Loucy (cell line): ENCODE measurements at regions not wholly inside any gene's neighbourhood (a gene's known extent, or its start where the extent isn't known, plus 50 kb on each side); places are given as distances from the start of the nearest gene placed in this dataset.

Source experiments
- EZH2phosphoT487 ChIP-seq: fragments of 200-600 bp; IDR thresholded peaks from 2 replicates; pipeline ENCODE4 v1.6.1; 2018; ENCODE audit warnings: antibody characterized with exemption, mild to moderate bottlenecking, moderate library complexity, borderline replicate concordance
- TF ChIP-seq, protein P1 (sequence below): fragments of 200-600 bp; sonication (generic); conservative IDR thresholded peaks from 2 replicates; pipeline ENCODE4 v1.5.1; 2014; ENCODE audit warnings: mild to moderate bottlenecking, antibody characterized with exemption, low read length

DNA sequence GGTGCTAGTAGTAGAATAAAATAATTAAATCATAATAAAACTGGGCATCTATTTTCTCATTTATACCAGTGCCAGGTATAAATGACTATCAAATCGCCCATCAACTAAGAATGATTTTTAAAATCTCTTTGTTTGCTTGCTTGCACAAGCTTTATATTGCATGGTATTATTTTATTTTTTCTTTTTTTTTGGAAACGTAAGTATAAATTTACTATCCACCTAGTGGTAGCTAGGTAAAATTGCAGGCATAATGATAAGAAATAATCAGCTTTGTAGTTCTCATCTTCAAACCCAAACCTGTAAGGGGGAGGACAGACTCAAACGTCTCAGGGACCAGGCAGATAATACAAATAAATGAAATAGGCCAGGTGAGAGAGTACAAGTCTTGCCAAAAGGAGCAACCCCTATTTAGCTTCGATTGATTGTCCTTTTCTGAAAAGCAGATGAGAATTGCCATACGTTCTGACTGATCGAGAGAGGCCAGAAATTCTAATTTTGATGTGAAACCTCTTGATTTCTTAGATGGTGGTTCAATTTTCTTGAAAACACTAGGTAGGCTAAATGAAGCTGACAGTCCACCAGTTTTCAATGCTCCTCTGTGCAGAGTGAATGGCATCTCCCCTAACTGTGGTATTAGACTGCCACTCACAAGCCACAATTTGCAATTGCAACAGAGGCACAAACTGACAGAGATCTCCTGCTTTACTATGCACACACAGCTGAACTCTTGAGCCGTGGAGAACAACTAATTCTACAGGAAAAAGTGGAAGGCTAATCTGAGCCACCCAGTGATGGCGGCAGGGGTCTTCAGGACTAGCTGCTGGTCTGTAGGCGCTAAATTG, 189.3 kb downstream of the DACT1 start:
- TF ChIP-seq, protein P1, sequence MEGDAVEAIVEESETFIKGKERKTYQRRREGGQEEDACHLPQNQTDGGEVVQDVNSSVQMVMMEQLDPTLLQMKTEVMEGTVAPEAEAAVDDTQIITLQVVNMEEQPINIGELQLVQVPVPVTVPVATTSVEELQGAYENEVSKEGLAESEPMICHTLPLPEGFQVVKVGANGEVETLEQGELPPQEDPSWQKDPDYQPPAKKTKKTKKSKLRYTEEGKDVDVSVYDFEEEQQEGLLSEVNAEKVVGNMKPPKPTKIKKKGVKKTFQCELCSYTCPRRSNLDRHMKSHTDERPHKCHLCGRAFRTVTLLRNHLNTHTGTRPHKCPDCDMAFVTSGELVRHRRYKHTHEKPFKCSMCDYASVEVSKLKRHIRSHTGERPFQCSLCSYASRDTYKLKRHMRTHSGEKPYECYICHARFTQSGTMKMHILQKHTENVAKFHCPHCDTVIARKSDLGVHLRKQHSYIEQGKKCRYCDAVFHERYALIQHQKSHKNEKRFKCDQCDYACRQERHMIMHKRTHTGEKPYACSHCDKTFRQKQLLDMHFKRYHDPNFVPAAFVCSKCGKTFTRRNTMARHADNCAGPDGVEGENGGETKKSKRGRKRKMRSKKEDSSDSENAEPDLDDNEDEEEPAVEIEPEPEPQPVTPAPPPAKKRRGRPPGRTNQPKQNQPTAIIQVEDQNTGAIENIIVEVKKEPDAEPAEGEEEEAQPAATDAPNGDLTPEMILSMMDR, result peak; percentile 31
- no peak for TF ChIP-seq EZH2phosphoT487
